ENCODE measurements at regions not wholly inside any gene's neighbourhood (a gene's known extent, or its start where the extent isn't known, plus 50 kb on each side); places are given as distances from the start of the nearest gene placed in this dataset.

- TF ChIP-seq CTCF (IDR thresholded peaks at IDR 0.05; ENCODE audit: low read depth, low read length), result no peak
- no peak overlapping the region for H3K4me3 ChIP-seq (replicated peaks in 1 of 2; ENCODE audit: low read depth in 2 of 2, low read length in 2 of 2)
- DNase-seq (ENCODE audit: low read depth in 2 of 2), result no peak
Measured at GRCh38 chr20:63089051-63089907, 82.5 kb upstream of the BHLHE23 start.

GRCh38 chr20:63087872-63088680 lies 81.3 kb upstream of the BHLHE23 start:
- no peak for DNase-seq (ENCODE audit: low read depth in 2 of 2)
- no peak for TF ChIP-seq CTCF (IDR thresholded peaks at IDR 0.05; ENCODE audit: low read depth, low read length)
- no peak overlapping the region for H3K4me3 ChIP-seq (replicated peaks in 1 of 2; ENCODE audit: low read depth in 2 of 2, low read length in 2 of 2)

- no peak overlapping the region for H3K4me3 ChIP-seq (replicated peaks in 1 of 2; ENCODE audit: low read depth in 2 of 2, low read length in 2 of 2)
- no peak for DNase-seq (ENCODE audit: low read depth in 2 of 2)
- no peak for TF ChIP-seq CTCF (IDR thresholded peaks at IDR 0.05; ENCODE audit: low read depth, low read length)
Measured at GRCh38 chr20:63087236-63087871, 80.6 kb upstream of the BHLHE23 start.

GRCh38 chr20:63086421-63087235 lies 79.9 kb upstream of the BHLHE23 start:
- TF ChIP-seq CTCF (IDR thresholded peaks at IDR 0.05; ENCODE audit: low read depth, low read length), result no peak
- DNase-seq (ENCODE audit: low read depth in 2 of 2), result no peak
- H3K4me3 ChIP-seq (replicated peaks in 1 of 2; ENCODE audit: low read depth in 2 of 2, low read length in 2 of 2), result no peak overlapping the region

- H3K4me3 ChIP-seq (replicated peaks in 1 of 2; ENCODE audit: low read depth in 2 of 2, low read length in 2 of 2), result no peak overlapping the region
- no peak for TF ChIP-seq CTCF (IDR thresholded peaks at IDR 0.05; ENCODE audit: low read depth, low read length)
- no peak for DNase-seq (ENCODE audit: low read depth in 2 of 2)
Measured at GRCh38 chr20:63085151-63085861, 78.5 kb upstream of the BHLHE23 start.

All from cardiac fibroblast (primary cell).